IPS DF 19.7 (cell line): ENCODE measurements at regions not wholly inside any gene's neighbourhood (a gene's known extent, or its start where the extent isn't known, plus 50 kb on each side); places are given as distances from the start of the nearest gene placed in this dataset.

Source experiments
- DNase-seq: peaks from one replicate; pipeline ENCODE4 v3.0.0-alpha.2; 2013; ENCODE audit warnings: low read depth, low spot score

GRCh38 chr12:113620437-113620976 lies 148.8 kb upstream of the LHX5 start:
- DNase-seq: no peak

GRCh38 chr12:113619202-113619601 lies 147.5 kb upstream of the LHX5 start:
- no peak for DNase-seq

GRCh38 chr12:113613414-113613813 lies 141.7 kb upstream of the LHX5 start:
- DNase-seq: no peak

- no peak for DNase-seq
Measured at GRCh38 chr12:113612793-113613192, 141.1 kb upstream of the LHX5 start.

GRCh38 chr12:113612076-113612728 lies 140.5 kb upstream of the LHX5 start:
- no peak for DNase-seq

GRCh38 chr12:113611652-113612051 lies 140.0 kb upstream of the LHX5 start:
- DNase-seq: no peak

GRCh38 chr12:113610698-113611097 lies 139.0 kb upstream of the LHX5 start:
- no peak for DNase-seq

GRCh38 chr12:113609692-113610469 lies 138.2 kb upstream of the LHX5 start:
- peak; percentile 67 for DNase-seq

GRCh38 chr12:113604666-113605065 lies 133.0 kb upstream of the LHX5 start:
- no peak for DNase-seq

- DNase-seq: no peak
Measured at GRCh38 chr12:113601656-113602263, 130.1 kb upstream of the LHX5 start.

GRCh38 chr12:113598815-113599406 lies 127.2 kb upstream of the LHX5 start:
- DNase-seq: no peak

GRCh38 chr12:113594967-113595366 lies 123.3 kb upstream of the LHX5 start:
- no peak for DNase-seq

- no peak for DNase-seq
Measured at GRCh38 chr12:113591480-113591974, 119.9 kb upstream of the LHX5 start.

- DNase-seq: no peak
Measured at GRCh38 chr12:113589437-113589836, 117.8 kb upstream of the LHX5 start.

- peak; percentile 93 for DNase-seq
Measured at GRCh38 chr12:113587720-113588119, 116.0 kb upstream of the LHX5 start.

- DNase-seq: no peak
Measured at GRCh38 chr12:113586461-113586860, 114.8 kb upstream of the LHX5 start.

- no peak for DNase-seq
Measured at GRCh38 chr12:113582521-113583218, 111.0 kb upstream of the LHX5 start.

- DNase-seq: no peak
Measured at GRCh38 chr12:113581342-113581741, 109.7 kb upstream of the LHX5 start.

- DNase-seq: no peak
Measured at GRCh38 chr12:113580437-113580836, 108.8 kb upstream of the LHX5 start.

GRCh38 chr12:113577464-113578129 lies 105.9 kb upstream of the LHX5 start:
- DNase-seq: no peak

GRCh38 chr12:113575386-113575785 lies 103.7 kb upstream of the LHX5 start:
- DNase-seq: no peak
